ENCODE measurements at regions not wholly inside any gene's neighbourhood (a gene's known extent, or its start where the extent isn't known, plus 50 kb on each side); places are given as distances from the start of the nearest gene placed in this dataset.
A peak's percentile ranks its signal among the peaks of the same experiment; 100 is the strongest.

GRCh38 chr4:115883231-115883630 is 769.8 kb upstream of the NDST4 start:
- DNase-seq, result no peak

GRCh38 chr4:115873048-115873447 is 759.6 kb upstream of the NDST4 start:
- DNase-seq, result no peak

- no peak for DNase-seq
Measured at GRCh38 chr4:115871596-115871995, 758.2 kb upstream of the NDST4 start.

GRCh38 chr4:115866364-115866896 is 753.0 kb upstream of the NDST4 start:
- DNase-seq, result no peak

- DNase-seq, result no peak
Measured at GRCh38 chr4:115865736-115866135, 752.3 kb upstream of the NDST4 start.

- no peak for DNase-seq
Measured at GRCh38 chr4:115852767-115853091, 739.3 kb upstream of the NDST4 start.

GRCh38 chr4:115851918-115852766 is 738.7 kb upstream of the NDST4 start:
- peak; percentile 16 for DNase-seq

- DNase-seq, result no peak
Measured at GRCh38 chr4:115850799-115851509, 737.5 kb upstream of the NDST4 start.

GRCh38 chr4:115844180-115844579 is 730.8 kb upstream of the NDST4 start:
- DNase-seq, result no peak

GRCh38 chr4:115841871-115842270 is 728.5 kb upstream of the NDST4 start:
- no peak for DNase-seq

GRCh38 chr4:115834441-115834840 is 721.0 kb upstream of the NDST4 start:
- DNase-seq, result no peak

- no peak for DNase-seq
Measured at GRCh38 chr4:115824630-115825029, 711.2 kb upstream of the NDST4 start.

- DNase-seq, result no peak
Measured at GRCh38 chr4:115803825-115804224, 690.4 kb upstream of the NDST4 start.

GRCh38 chr4:115790812-115791211 is 677.4 kb upstream of the NDST4 start:
- DNase-seq, result no peak

- peak; percentile 3 for DNase-seq
Measured at GRCh38 chr4:115781528-115782146, 668.2 kb upstream of the NDST4 start.

- DNase-seq, result no peak
Measured at GRCh38 chr4:115780835-115781234, 667.4 kb upstream of the NDST4 start.

GRCh38 chr4:115780268-115780667 is 666.8 kb upstream of the NDST4 start:
- DNase-seq, result no peak

GRCh38 chr4:115770046-115770543 is 656.7 kb upstream of the NDST4 start:
- no peak for DNase-seq

GRCh38 chr4:115769396-115769795 is 656.0 kb upstream of the NDST4 start:
- DNase-seq, result no peak

GRCh38 chr4:115763051-115763450 is 649.6 kb upstream of the NDST4 start:
- DNase-seq, result no peak

GRCh38 chr4:115759231-115759630 is 645.8 kb upstream of the NDST4 start:
- no peak for DNase-seq

GRCh38 chr4:115749404-115749803 is 636.0 kb upstream of the NDST4 start:
- no peak for DNase-seq

GRCh38 chr4:115740806-115741205 is 627.4 kb upstream of the NDST4 start:
- no peak for DNase-seq
